GM20000 (cell line): ENCODE measurements at regions not wholly inside any gene's neighbourhood (a gene's known extent, or its start where the extent isn't known, plus 50 kb on each side); places are given as distances from the start of the nearest gene placed in this dataset.

Experiments
- DNase-seq: peaks from one replicate; pipeline ENCODE4 v3.0.0; 2012; ENCODE audit warnings: low spot score
- TF ChIP-seq, protein P1 (sequence below): IDR thresholded peaks from 2 replicates; pipeline ENCODE4 v1.5.1; 2012; ENCODE audit warnings: mild to moderate bottlenecking, control low read depth; ENCODE audit errors: extremely low read depth, missing control alignments

DNA sequence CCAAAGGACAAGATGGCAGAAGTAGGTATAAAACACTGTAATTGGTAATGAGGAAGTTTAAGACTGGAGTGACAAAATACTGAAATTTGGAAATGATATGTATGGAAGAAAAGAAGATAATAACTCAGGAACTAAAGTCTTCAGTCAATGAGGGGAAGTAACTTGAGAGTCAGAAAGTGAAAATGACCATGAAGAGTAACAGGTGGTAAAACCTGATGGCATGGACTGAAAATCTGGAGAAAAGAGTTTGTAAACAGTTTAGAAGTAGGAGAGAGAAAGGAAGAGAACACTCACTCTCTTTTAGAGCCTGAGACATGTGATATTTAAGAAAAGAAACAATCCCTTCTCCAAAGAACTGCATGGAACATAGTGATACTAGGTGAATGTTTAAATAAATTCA lies 387.9 kb downstream of the PYDC2 start:
- TF ChIP-seq, protein P1, sequence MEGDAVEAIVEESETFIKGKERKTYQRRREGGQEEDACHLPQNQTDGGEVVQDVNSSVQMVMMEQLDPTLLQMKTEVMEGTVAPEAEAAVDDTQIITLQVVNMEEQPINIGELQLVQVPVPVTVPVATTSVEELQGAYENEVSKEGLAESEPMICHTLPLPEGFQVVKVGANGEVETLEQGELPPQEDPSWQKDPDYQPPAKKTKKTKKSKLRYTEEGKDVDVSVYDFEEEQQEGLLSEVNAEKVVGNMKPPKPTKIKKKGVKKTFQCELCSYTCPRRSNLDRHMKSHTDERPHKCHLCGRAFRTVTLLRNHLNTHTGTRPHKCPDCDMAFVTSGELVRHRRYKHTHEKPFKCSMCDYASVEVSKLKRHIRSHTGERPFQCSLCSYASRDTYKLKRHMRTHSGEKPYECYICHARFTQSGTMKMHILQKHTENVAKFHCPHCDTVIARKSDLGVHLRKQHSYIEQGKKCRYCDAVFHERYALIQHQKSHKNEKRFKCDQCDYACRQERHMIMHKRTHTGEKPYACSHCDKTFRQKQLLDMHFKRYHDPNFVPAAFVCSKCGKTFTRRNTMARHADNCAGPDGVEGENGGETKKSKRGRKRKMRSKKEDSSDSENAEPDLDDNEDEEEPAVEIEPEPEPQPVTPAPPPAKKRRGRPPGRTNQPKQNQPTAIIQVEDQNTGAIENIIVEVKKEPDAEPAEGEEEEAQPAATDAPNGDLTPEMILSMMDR, result no peak

DNA sequence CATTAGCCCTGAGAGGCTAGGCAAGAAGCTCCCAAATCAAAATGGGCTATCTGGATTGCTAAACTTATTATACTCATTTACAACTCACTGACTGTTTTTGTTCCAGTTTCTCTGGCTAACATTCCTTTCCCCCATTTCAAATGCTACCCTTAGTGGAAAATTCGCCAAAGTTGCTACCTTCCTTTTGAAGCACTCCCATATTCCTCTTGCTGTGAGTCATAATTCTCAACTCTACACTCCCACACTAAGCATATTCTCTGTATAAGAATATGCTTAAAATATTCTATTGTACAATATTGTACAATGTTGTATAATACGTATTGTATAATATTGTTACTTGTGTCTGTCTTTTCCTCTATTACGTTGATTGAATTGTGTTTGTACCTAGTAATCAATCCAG lies 398.6 kb downstream of the PYDC2 start:
- TF ChIP-seq, protein P1, result no peak
- no peak for DNase-seq

More for the DNA sequence above, 387.9 kb downstream of the PYDC2 start:
- DNase-seq, result no peak

DNA sequence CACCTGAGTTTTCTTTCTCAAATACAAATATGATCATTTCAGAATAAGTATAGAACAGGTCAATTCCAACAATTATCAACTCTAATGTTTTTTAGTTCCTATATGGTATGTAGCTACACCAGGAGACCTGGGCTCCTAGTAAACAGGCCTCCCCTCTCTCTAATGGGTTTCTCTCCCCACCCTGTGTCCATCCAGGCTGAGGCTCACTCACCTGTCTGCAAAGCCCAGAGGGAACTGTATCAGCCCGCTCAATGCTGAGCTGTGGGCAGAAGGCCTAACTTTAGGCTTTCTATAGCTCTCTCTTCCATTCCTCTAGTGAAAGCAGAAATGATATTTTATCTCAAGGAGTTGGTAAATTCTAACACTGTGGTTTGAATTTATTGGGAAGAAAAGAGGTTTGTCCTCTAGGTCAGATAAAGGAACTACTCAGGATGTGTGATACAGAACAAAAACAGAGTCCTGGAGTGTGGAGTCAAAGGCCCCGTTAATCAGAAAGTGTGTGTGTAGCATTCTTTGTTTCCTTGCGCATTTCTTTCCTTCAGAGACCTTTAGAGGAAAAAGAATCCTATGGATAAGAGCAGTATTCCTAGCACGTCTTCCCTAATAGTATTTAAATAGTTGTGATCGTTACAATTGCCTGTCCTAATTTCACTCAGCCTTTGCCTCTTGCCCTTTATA lies 408.9 kb downstream of the PYDC2 start:
- TF ChIP-seq, protein P1, result no peak
- DNase-seq, result no peak

DNA sequence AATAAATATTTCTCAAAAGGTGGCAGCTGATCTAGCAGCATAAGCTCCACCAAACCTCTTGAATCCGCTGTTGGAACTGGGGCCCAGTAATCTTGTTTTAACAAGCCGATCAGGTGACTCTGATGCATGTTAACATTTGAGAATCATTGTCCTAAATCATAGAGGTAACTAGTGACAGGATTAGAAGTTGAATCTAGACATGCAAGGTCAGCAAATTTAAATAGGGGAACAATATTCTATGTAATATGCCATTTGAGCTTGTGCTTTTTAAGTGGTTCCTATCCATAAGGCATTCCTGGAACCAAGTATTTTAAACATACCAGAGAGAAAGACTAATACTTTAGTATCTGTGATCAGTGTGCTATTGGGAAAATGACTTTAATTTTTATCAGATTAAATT lies 412.8 kb downstream of the PYDC2 start:
- no peak for DNase-seq
- TF ChIP-seq, protein P1, result no peak

DNA sequence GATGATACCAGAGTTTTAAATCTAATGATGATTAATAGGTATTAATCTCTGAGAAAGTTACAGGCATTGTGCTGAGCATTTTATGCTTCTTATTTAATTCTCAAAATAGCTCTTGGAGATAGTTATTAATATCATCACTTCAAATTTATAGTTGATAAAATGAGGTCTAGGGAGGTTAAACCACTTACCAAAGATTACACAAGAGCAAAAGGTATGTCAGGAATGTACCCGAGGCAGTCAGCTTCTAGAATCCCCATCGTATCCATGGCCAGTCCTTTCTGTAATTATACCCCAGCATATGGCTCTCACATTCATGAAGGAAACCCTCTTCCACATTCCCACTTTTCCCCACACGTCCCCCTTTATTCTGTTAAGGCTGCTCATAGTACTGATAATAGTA lies 421.3 kb downstream of the PYDC2 start:
- no peak for DNase-seq
- TF ChIP-seq, protein P1, result no peak

DNA sequence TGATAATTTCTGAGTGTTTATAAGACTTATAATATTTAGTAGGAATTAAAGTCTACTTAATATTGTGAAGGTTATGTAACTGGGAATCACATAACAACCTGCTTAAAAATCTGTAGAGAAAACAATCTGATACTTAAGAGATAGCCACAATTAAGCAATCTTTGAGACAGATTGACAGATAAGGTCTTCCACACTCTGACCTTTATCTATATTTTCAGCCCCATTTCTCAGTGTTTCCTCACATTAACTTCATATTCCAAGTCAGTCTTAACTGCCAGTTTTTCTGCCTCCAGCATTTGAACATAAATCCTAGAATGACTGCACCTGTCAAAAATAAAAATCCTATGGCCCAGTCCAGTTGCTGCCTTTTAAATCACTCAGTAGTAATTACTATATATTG lies 423.2 kb downstream of the PYDC2 start:
- no peak for DNase-seq
- TF ChIP-seq, protein P1, result no peak

DNA sequence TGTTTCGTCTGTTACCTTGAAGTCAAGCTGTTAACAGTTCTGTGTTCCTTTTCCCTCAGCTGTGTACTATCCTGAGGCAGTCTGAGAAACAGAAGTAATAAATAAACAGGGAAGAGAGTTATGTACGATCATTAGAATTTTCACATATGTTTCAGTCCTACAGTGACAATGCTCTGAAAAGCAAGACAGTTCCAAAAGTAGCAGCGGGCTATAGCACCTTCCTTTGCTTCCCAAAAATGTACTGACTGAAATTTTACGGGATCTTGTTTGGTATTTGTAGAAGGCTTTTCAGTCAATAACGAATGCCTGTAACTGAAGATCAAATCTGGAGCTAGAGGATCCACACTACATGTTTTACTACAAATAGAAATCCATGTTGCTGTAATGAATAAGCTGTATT lies 428.1 kb downstream of the PYDC2 start:
- DNase-seq, result no peak
- TF ChIP-seq, protein P1, result no peak
